Vagina (tissue), 2 donors: ENCODE measurements at regions not wholly inside any gene's neighbourhood (a gene's known extent, or its start where the extent isn't known, plus 50 kb on each side); places are given as distances from the start of the nearest gene placed in this dataset.

ENCODE experiments used
- DNase-seq, 2 donors: peaks; one replicate each; pipeline ENCODE4 v3.0.0-alpha.2; 2017; ENCODE audit errors: extremely low spot score in 2 of 2
- H3K27ac ChIP-seq: fragments of 200-600 bp; sonication (generic); one replicate; pipeline ENCODE4 v1.5.1; 2019
- H3K27me3 ChIP-seq: fragments of 200-600 bp; sonication (generic); one replicate; pipeline ENCODE4 v1.5.1; 2019
- H3K36me3 ChIP-seq, 2 donors: fragments of 200-600 bp; sonication (generic); one replicate each; pipeline ENCODE4 v1.5.1; 2017 to 2019
- H3K4me1 ChIP-seq: fragments of 200-600 bp; sonication (generic); one replicate; pipeline ENCODE4 v1.5.1; 2019
- H3K4me3 ChIP-seq, 2 donors: fragments of 200-600 bp; sonication (generic); 1 replicate in 1 of 2; 2 replicates in 1 of 2; pipeline ENCODE4 v1.5.1; 2016 to 2019
- H3K9me3 ChIP-seq: fragments of 200-600 bp; sonication (generic); one replicate; pipeline ENCODE4 v1.5.1; 2019
- CTCF ChIP-seq, 3 experiments: fragments of 450-650 bp in 2 of 3; fragments of 200-600 bp in 1 of 3; sonication (generic) in 1 of 3; IDR thresholded peaks; one replicate each; pipeline ENCODE4 v1.5.1; 2017 to 2019; ENCODE audit warnings: antibody characterized with exemption in 3 of 3, mild to moderate bottlenecking in 2 of 3, moderate library complexity in 2 of 3
- POLR2A ChIP-seq, 2 donors: fragments of 450-650 bp; IDR thresholded peaks; one replicate each; pipeline ENCODE4 v1.6.1; 2017; ENCODE audit warnings: antibody characterized with exemption in 2 of 2, mild to moderate bottlenecking in 2 of 2, moderate library complexity in 2 of 2
- POLR2AphosphoS5 ChIP-seq, 2 donors: sonication (generic); formaldehyde crosslinking; IDR thresholded peaks; one replicate each; pipeline ENCODE4 v1.9.0; 2017; ENCODE audit warnings: antibody characterized with exemption in 2 of 2, mild to moderate bottlenecking in 2 of 2, low read depth in 1 of 2; ENCODE audit not compliant: insufficient read depth in 1 of 2
- intact Hi-C: fragments of 100-400 bp; cut with DNase I; formaldehyde crosslinking; loops from one replicate; pipeline ENCODE4 v1.15.1; 2023

GRCh38 chr16:59198487-59198886 is 464.4 kb upstream of the GOT2 start:
- H3K27me3 ChIP-seq = no peaks in the 10 kb centered on the region
- no peak for TF ChIP-seq CTCF (IDR thresholded peaks at IDR 0.05)
- no peak for TF ChIP-seq POLR2A (IDR thresholded peaks at IDR 0.05)
- no peak for TF ChIP-seq POLR2AphosphoS5 (IDR thresholded peaks at IDR 0.05; ENCODE audit: insufficient read depth in 1 of 2, low read depth in 1 of 2)
- DNase-seq = no peak
- no peak overlapping the region for H3K27ac ChIP-seq
- H3K4me1 ChIP-seq = no peaks in the 10 kb centered on the region
- no peak overlapping the region for H3K4me3 ChIP-seq
- intact Hi-C loops = no loop called here
- H3K36me3 ChIP-seq = no peaks in the 10 kb centered on the region
- no peaks in the 10 kb centered on the region for H3K9me3 ChIP-seq

GRCh38 chr16:59195242-59195641 is 461.1 kb upstream of the GOT2 start:
- no peaks in the 10 kb centered on the region for H3K4me1 ChIP-seq
- H3K27ac ChIP-seq = no peak overlapping the region
- DNase-seq = no peak
- H3K4me3 ChIP-seq = no peak overlapping the region
- no peaks in the 10 kb centered on the region for H3K36me3 ChIP-seq
- H3K27me3 ChIP-seq = no peaks in the 10 kb centered on the region
- TF ChIP-seq CTCF (IDR thresholded peaks at IDR 0.05) (no peak), POLR2AphosphoS5 (IDR thresholded peaks at IDR 0.05; ENCODE audit: insufficient read depth in 1 of 2, low read depth in 1 of 2) (no peak), POLR2A (IDR thresholded peaks at IDR 0.05) (no peak)
- no peaks in the 10 kb centered on the region for H3K9me3 ChIP-seq
- intact Hi-C loops = no loop called here

- TF ChIP-seq POLR2AphosphoS5 (IDR thresholded peaks at IDR 0.05; ENCODE audit: insufficient read depth in 1 of 2, low read depth in 1 of 2) (no peak), POLR2A (IDR thresholded peaks at IDR 0.05) (no peak), CTCF (IDR thresholded peaks at IDR 0.05) (no peak)
- Histone ChIP-seq H3K27me3 (no peaks in the 10 kb centered on the region), H3K36me3 (no peaks in the 10 kb centered on the region), H3K4me1 (no peaks in the 10 kb centered on the region), H3K4me3 (no peak overlapping the region), H3K27ac (no peak overlapping the region), H3K9me3 (no peaks in the 10 kb centered on the region)
- DNase-seq = no peak
- intact Hi-C loops = no loop called here
Observed at GRCh38 chr16:59193637-59194036, 459.5 kb upstream of the GOT2 start.

- Histone ChIP-seq H3K9me3 (no peaks in the 10 kb centered on the region), H3K4me1 (no peaks in the 10 kb centered on the region), H3K27ac (no peak overlapping the region), H3K27me3 (no peaks in the 10 kb centered on the region), H3K36me3 (no peaks in the 10 kb centered on the region), H3K4me3 (no peak overlapping the region)
- TF ChIP-seq CTCF (IDR thresholded peaks at IDR 0.05) (no peak), POLR2A (IDR thresholded peaks at IDR 0.05) (no peak), POLR2AphosphoS5 (IDR thresholded peaks at IDR 0.05; ENCODE audit: insufficient read depth in 1 of 2, low read depth in 1 of 2) (no peak)
- DNase-seq = no peak
- intact Hi-C loops = no loop called here
Observed at GRCh38 chr16:59192551-59193199, 458.6 kb upstream of the GOT2 start.

- no peaks in the 10 kb centered on the region for H3K27me3 ChIP-seq
- no peak for DNase-seq
- H3K9me3 ChIP-seq = no peaks in the 10 kb centered on the region
- no peaks in the 10 kb centered on the region for H3K4me1 ChIP-seq
- intact Hi-C loops = no loop called here
- TF ChIP-seq POLR2A (IDR thresholded peaks at IDR 0.05) (no peak), CTCF (IDR thresholded peaks at IDR 0.05) (no peak), POLR2AphosphoS5 (IDR thresholded peaks at IDR 0.05; ENCODE audit: insufficient read depth in 1 of 2, low read depth in 1 of 2) (no peak)
- no peak overlapping the region for H3K4me3 ChIP-seq
- no peaks in the 10 kb centered on the region for H3K36me3 ChIP-seq
- H3K27ac ChIP-seq = no peak overlapping the region
Observed at GRCh38 chr16:59190731-59191130, 456.6 kb upstream of the GOT2 start.
